HK-2 (cell line): ENCODE measurements at regions not wholly inside any gene's neighbourhood (a gene's known extent, or its start where the extent isn't known, plus 50 kb on each side); places are given as distances from the start of the nearest gene placed in this dataset.
"Not testable (repeated sequence)": the region's sequence is repeated elsewhere in the genome, so short reads cannot be mapped to it uniquely, and the experiment has no call there.

Experiments
- DNase-seq: peaks from one replicate; pipeline ENCODE4 v3.0.0-alpha.2; 2018; ENCODE audit not compliant: unreplicated experiment

GRCh38 chr10:44177610-44178009, 207.3 kb downstream of the CXCL12 start:
- DNase-seq, result no peak

- DNase-seq, result no peak
Observed at GRCh38 chr10:44176311-44176710, 208.6 kb downstream of the CXCL12 start.

GRCh38 chr10:44173608-44173894, 211.3 kb downstream of the CXCL12 start:
- no peak for DNase-seq

- DNase-seq, result no peak
Observed at GRCh38 chr10:44172883-44173607, 211.9 kb downstream of the CXCL12 start.

GRCh38 chr10:44171765-44172164, 213.1 kb downstream of the CXCL12 start:
- DNase-seq, result no peak

GRCh38 chr10:44168478-44168877, 216.4 kb downstream of the CXCL12 start:
- DNase-seq, result no peak

- no peak for DNase-seq
Observed at GRCh38 chr10:44167752-44168151, 217.1 kb downstream of the CXCL12 start.

GRCh38 chr10:44166441-44166840, 218.5 kb downstream of the CXCL12 start:
- DNase-seq, result no peak

- no peak for DNase-seq
Observed at GRCh38 chr10:44164251-44164956, 220.5 kb downstream of the CXCL12 start.

GRCh38 chr10:44161184-44161583, 223.7 kb downstream of the CXCL12 start:
- no peak for DNase-seq

- DNase-seq, result no peak
Observed at GRCh38 chr10:44157574-44157973, 227.3 kb downstream of the CXCL12 start.

- DNase-seq, result no peak
Observed at GRCh38 chr10:44154956-44155355, 229.9 kb downstream of the CXCL12 start.

GRCh38 chr10:44153918-44154670, 230.8 kb downstream of the CXCL12 start:
- no peak for DNase-seq

- no peak for DNase-seq
Observed at GRCh38 chr10:44143556-44143955, 241.3 kb downstream of the CXCL12 start.

GRCh38 chr10:44132361-44133289, 252.3 kb downstream of the CXCL12 start:
- DNase-seq, result no peak

- no peak for DNase-seq
Observed at GRCh38 chr10:44126291-44126717, 258.6 kb downstream of the CXCL12 start.

- DNase-seq, result no peak
Observed at GRCh38 chr10:44125879-44126278, 259.0 kb downstream of the CXCL12 start.

- DNase-seq, result no peak
Observed at GRCh38 chr10:44118500-44118899, 266.4 kb downstream of the CXCL12 start.

- DNase-seq, result no peak
Observed at GRCh38 chr10:44116474-44116873, 268.4 kb downstream of the CXCL12 start.

- DNase-seq, result no peak
Observed at GRCh38 chr10:44115516-44115915, 269.4 kb downstream of the CXCL12 start.

GRCh38 chr10:44114441-44114840, 270.5 kb downstream of the CXCL12 start:
- no peak for DNase-seq

- not testable (repeated sequence) for DNase-seq
Observed at GRCh38 chr10:44112280-44112679, 272.6 kb downstream of the CXCL12 start.
